ENCODE measurements at regions not wholly inside any gene's neighbourhood (a gene's known extent, or its start where the extent isn't known, plus 50 kb on each side); places are given as distances from the start of the nearest gene placed in this dataset.

DNA sequence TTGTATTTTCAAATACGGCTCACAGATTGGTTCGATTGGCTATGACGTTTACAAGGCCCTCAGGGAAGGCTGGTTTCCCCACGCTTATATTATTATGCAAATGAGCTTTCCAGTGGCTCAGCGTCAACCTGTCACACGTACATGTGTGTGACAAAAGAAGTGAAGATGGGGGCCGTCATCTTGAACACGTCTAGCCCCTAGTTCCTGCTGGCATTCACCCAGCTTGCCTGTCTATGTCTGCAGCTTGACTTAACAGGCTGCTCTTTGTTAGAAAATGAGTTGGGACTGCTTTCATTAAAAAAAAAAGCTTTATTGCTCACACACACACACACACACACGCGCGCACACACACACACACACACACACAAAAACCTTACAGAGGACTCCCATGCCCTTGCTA, 283.6 kb upstream of the CTSO start:
- DNase-seq (ENCODE audit: low spot score): peak; percentile 8

DNA sequence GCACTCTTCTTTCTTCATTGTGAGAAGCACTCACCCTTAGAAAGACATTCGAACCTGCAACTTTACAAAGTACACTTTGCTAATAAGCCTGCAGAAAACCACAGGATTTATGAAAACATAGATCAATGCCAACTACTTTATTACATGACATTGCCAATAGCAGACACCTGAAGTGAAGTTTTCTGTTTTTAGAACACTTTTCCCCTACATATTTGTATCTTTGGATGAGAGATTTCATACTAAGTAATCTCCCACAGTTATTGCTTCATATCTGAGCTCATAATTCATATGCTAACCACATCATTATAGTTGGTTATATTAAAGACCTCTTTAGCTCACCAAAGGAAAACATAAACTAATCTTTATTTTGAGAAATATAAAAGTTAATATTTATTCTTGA, 276.5 kb upstream of the CTSO start:
- no peak for DNase-seq (ENCODE audit: low spot score)

GRCh38 chr4:156228676-156229075, 275.0 kb upstream of the CTSO start:
- no peak for DNase-seq (ENCODE audit: low spot score)

DNA sequence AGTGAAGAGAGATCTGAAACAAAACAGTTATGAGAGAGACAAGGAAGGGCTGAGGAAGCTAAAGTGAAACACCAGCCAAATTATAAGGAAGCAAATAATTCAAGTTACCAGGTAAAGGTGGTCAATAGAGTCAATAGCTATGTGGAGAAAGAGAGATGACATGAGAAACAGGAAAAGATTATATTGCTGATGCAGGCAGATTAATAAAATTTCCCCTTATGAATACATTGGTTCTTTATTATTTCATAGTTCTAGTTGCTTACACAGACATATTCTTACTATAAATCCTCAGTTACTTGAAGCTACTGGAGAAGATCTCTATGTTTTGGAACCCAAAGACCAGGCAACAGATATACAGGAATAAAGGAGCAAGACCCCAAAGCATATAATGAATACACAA, 273.7 kb upstream of the CTSO start:
- DNase-seq (ENCODE audit: low spot score): no peak

DNA sequence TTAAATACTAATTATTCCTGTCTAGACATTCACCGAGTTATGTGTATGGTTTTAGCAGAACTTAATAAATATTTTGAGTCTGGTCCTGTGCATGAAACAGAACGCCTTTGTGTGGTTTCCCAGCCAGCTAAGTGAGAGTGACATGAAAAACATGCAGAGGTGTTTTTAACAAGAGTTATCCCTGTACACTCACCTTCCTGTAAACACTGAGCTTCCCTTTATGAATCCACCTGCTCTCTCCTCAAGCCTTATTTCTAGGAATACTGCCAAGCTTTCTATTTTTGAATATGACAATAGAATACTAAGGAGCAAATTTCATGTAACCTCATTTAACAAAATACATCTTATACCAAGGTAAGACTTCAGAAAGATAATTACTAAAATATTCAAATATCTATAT, 270.3 kb upstream of the CTSO start:
- no peak for DNase-seq (ENCODE audit: low spot score)

DNA sequence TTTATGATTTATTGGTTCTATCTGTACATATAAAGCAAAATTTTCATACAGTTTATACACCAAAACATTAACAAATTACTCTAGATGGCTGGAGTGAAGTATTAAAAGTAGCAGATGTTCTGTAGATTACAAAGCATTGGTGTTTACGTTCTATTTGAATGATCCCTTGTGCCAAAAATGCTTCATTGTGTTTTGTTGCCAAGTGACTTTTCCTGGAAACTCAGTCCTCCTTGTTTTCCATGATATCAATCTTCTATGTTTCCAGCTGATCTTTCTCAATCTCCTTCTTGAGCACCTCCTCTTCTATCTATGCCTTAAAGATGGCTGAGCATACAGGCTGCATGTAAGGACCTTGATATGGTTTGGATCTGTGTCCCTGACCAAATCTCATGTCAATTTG, 263.6 kb upstream of the CTSO start:
- DNase-seq (ENCODE audit: low spot score): no peak

DNA sequence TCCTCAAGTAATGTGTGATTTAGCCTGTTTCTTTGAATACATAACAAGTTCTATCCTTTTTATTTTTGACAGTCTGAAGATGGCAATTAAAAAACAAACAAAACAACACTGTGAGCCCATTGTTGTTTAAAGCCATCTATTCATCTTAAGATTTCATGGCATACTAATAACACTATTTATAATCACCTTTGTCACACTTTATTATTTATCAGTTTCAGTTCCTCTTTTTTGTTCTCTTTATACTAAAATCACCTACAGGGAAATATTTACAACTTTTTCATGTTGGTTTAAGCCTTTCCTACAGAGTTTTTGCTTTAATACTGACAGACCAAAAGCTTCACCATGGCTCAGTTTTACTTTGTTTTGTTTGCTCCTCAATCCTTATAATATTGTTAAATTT, 247.4 kb upstream of the CTSO start:
- no peak for DNase-seq (ENCODE audit: low spot score)

- DNase-seq (ENCODE audit: low spot score): no peak
Measured at GRCh38 chr4:156198511-156198910, 244.8 kb upstream of the CTSO start.

DNA sequence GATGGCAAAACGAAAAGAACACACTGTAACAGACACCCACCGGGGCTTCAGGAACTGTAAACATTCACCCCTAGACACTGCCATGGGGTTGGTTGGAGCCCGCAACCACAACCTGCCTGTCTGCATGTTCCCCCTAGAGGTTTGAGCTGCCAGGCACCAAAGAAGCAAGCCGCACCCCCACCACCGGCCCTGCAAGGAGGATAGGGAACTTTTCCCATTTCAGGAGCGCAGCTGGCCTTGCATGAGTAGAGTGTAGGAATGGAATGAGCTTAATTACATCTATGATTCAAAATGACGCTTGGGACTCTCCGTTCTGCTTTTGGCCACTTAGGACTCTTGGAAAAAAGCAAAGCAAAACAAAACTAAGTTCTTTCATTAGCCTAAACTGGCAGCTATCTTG, 243.6 kb upstream of the CTSO start:
- no peak for DNase-seq (ENCODE audit: low spot score)

- no peak for DNase-seq (ENCODE audit: low spot score)
Measured at GRCh38 chr4:156196722-156197121, 243.1 kb upstream of the CTSO start.

- no peak for DNase-seq (ENCODE audit: low spot score)
Measured at GRCh38 chr4:156195914-156196313, 242.2 kb upstream of the CTSO start.

GRCh38 chr4:156194896-156195295, 241.2 kb upstream of the CTSO start:
- DNase-seq (ENCODE audit: low spot score): no peak

DNA sequence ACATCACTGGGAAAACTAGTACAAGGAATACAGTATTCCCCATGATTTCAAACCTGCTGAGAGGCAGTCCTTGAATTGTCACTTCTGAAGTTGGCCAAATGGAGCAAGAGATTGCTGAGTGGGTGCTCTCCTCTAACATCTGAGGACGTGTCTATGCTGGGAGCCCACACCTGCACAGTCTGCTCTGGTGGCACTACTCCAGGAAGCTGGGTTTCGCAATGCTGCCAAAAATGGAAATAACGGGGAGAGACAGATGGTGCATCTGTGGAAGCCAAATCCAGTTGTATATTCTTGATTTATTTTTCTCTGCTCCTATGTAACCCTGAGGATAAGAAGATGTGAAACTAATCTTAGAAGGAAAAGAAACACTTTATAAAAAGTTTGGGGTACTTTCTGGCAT, 240.1 kb upstream of the CTSO start:
- DNase-seq (ENCODE audit: low spot score): no peak

DNA sequence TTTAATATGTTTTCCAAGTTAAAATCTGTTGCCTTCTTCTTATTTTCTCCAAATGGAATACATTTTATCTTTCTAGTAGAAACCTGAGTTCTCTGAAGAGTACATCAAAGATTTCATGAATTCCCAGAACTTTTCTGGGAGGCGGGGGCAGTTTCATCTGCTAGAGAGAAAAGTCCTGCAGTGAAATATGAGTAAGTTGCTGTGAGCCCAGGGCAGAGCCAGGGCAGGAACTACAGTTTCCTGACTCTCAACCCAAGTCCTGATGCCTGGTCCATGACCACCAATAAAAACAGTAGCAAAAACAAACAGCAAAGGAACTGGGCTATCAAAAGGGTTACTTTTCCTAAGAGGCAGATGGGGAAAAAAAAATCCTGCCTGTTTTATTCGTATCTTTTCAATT, 239.4 kb upstream of the CTSO start:
- no peak for DNase-seq (ENCODE audit: low spot score)

GRCh38 chr4:156192033-156192432, 238.4 kb upstream of the CTSO start:
- no peak for DNase-seq (ENCODE audit: low spot score)

DNA sequence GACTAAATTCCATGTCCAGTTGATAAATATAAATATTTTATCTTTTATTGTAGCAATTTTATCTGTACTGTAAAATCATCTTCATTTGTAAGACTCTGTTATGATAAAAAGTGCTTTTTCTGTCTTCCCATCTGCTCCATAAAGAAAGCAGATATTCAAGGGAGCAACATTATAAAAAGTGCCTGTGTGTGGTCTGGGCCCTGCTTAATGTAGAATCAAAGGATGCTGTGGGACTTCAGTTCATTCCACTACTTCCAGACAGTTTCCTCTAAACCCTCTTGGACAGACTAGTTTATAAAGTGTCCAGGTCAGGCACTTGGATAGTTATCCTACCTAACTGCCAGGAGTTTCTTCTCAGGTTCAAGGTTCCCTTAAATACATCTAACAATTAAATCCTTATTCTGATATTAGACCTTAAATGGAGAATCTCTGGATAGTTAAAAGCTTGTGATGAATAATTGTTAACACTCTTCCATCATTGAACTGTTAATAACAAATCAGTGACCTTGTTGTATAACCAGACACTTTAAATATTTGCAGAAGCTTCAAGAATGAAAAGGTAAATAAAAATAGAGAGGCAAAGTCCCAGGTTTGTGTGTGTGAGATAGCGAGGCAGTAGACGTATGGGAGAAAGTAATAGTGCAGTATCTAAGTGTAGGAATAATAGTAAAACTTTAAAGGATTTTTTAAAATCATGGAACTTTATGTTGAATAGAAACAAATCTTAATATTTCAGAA, 237.5 kb upstream of the CTSO start:
- no peak for DNase-seq (ENCODE audit: low spot score)

DNA sequence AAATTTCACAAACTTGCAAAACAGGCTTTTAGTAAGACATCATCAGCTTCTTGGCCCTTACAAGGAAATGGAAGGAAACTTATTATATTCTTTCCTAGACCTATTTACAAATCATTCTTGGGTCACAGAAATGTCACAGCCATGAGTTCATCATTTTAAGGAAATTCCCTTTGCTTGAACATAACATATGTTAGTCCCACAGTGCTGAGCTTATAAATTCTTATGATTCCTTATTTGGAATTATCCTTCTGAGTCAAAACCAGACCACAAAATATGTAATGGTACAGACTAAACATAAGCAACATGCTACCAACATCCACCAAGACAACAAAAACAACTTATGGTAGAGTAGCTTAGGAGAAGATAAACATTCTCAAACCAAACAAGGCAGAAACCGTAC, 236.9 kb upstream of the CTSO start:
- DNase-seq (ENCODE audit: low spot score): no peak

DNA sequence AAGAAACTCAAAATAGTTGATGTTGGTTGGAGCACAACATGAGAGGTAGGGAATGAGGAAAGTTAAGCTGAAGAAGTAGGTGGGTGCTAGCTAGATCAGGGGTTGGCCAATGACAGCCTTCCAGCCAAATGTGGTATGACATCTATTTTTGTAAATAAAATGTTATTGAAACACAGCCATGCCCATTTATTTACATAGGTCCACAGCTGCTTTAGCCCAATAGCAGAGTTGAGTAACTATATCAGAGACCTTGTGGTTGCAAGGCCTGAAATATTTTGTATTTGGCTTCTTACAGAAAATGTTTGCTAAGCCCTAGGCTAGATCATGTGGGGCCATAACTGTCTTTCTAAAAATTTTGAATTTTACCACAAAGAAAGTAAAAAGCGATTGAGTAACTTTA, 234.9 kb upstream of the CTSO start:
- no peak for DNase-seq (ENCODE audit: low spot score)

DNA sequence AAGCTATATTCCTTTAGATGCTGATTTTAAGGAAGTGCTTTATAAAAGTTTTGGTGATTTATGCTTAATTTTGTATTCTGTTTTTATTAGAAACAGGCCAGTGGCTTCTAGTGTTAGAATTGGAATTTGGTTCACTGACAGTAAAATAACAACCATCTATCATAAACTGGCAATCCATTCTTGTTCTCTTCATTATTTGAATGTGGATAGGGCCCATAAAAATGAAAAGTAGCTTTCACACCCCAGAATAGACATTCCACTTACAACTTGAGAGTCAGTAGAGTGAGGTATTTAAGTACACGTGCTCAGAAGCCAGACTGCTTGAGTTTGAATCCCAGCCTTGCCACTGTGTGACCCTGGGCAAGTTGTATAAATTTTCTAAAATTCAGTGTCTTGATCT, 232.4 kb upstream of the CTSO start:
- DNase-seq (ENCODE audit: low spot score): no peak

DNA sequence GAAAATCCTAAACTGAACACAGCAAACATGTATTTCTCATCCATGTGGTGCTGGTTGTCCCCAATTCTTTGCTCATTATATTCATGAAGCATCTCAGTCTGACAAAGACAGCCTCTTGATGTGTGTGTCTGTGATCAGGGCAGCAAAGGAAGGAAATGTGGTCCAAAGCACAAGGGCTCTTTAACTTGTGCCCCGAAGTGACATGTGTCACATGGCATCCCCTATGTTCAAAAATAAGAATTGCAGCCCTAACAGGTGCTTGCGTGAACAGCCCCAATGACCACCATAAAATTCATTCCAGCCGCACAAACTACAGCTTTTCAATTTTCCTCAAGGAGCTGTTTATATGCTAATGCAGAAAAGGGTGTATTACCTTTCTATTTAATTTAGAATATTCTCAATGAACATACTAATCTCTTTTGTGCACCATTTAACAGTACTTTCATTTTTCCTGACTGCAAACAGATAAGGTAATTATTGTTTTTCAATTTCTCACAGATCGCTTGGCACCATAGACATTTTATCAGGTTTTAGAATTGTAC, 231.9 kb upstream of the CTSO start:
- no peak for DNase-seq (ENCODE audit: low spot score)

DNA sequence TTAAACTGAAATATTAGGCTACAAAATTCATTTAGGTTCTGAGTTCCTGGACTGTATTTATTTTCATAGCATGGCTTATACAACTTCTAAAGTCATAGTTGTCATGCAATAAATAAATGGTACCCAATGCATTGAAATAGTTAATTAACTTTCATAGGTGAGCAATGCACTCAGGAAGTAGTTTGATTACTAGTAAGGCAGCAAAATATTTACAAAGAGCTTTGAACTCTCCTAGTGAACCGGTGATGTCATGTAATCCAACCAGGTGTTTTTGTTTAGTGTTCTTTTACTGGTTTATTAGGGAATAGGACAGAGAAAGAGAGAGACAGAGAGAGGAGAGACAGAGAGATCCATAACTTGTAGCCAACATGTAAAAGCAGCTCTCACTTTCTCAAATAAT, 228.6 kb upstream of the CTSO start:
- no peak for DNase-seq (ENCODE audit: low spot score)

DNA sequence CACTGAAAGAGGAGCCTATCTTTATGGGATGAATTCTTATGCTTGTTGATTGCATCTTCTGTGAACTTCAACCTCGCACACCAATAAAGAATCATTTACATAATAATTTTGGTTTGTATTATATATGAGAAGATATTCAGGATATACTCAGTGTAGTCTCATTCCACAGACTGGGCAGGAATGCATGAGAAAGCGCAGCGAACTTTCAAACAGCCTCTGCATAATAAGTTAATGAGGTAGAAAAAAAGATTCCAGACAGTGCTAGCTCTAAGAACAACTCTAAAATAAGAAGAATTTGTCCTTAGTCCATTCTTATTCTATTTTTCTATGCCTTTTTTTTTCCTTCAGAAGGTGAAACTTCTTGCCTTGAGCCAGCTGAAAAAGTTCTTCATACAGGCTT, 224.3 kb upstream of the CTSO start:
- no peak for DNase-seq (ENCODE audit: low spot score)

DNA sequence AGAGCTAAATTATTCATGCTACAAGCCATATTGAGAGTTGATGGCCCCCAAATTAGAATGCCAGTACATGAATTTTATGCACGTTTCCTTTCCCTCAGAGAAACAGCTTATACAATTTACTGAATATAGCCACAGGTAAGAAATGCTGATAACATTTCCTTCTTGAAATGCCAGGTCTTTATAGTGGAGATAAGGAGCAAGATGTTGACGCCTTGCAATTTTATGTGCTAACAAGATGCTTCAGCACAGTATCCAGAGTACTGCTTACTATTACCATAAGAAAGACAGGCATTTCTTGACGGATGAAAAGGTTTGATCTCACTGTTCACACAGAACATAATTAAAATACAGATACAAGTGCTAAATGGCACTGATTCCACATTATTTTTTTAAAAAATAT, 223.2 kb upstream of the CTSO start:
- no peak for DNase-seq (ENCODE audit: low spot score)

GRCh38 chr4:156173937-156174336, 220.3 kb upstream of the CTSO start:
- DNase-seq (ENCODE audit: low spot score): no peak

Measured in COLO829 (cell line).